Brain microvascular endothelial cell (primary cell): ENCODE measurements at regions not wholly inside any gene's neighbourhood (a gene's known extent, or its start where the extent isn't known, plus 50 kb on each side); places are given as distances from the start of the nearest gene placed in this dataset.

Experiments used
- DNase-seq: peaks from one replicate; pipeline ENCODE4 v3.0.0-alpha.2; 2020
- H3K27ac ChIP-seq: fragments of 250-450 bp; sonication (Bioruptor Pico); 2 replicates; pipeline ENCODE4 v1.5.1; 2020; ENCODE audit warnings: mild to moderate bottlenecking, moderate library complexity
- H3K27me3 ChIP-seq: fragments of 250-450 bp; sonication (Bioruptor Pico); replicated peaks from 2 replicates; pipeline ENCODE4 v1.5.1; 2020; ENCODE audit warnings: mild to moderate bottlenecking
- H3K36me3 ChIP-seq: fragments of 250-450 bp; sonication (Bioruptor Pico); replicated peaks from 2 replicates; pipeline ENCODE4 v1.5.1; 2020; ENCODE audit warnings: mild to moderate bottlenecking
- H3K4me3 ChIP-seq: 2 replicates; pipeline ENCODE4 v1.5.1; 2011; ENCODE audit warnings: low read depth, mild to moderate bottlenecking, control low read depth, low read length, moderate library complexity
- CTCF ChIP-seq: IDR thresholded peaks from 2 replicates; pipeline ENCODE4 v1.5.1; 2011; ENCODE audit warnings: low read depth, mild to moderate bottlenecking, moderate library complexity, low read length, control low read depth, inconsistent platforms; ENCODE audit errors: missing control alignments
- in situ Hi-C: cut with HindIII; loops from 2 replicates; pipeline ENCODE4 v1.10.0; 2017; ENCODE audit warnings: low sequenced_read_pairs, low pct_ligation_motif_present

DNA sequence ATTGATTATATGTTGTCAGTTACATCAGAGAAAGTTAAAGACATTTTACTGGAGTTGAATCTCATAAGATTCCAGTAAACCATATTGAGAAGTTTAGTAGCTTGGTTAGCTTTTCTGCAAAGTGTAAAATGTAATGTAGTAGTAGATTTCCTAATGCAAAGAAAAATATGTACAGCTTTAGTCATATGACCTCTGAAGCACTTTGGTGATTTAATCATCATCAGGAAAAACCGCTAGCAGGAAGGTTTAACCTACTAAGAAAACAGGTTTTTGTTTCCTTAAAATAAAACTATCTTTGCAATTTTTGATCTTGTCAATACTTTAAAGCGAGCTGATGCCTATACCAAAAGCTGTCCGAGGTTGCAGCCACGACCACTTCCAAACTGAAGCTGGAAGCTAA lies 364.6 kb upstream of the ZNF385D start:
- H3K27ac ChIP-seq: no peak overlapping the region
- no peak for TF ChIP-seq CTCF
- no peak overlapping the region for H3K4me3 ChIP-seq
- no peaks in the 10 kb centered on the region for H3K27me3 ChIP-seq
- peak; percentile 27 for DNase-seq
- no peaks in the 10 kb centered on the region for H3K36me3 ChIP-seq
- in situ Hi-C loops: no loop called here

- TF ChIP-seq CTCF: no peak
- Histone ChIP-seq H3K4me3 (no peak overlapping the region), H3K36me3 (no peaks in the 10 kb centered on the region), H3K27me3 (no peaks in the 10 kb centered on the region), H3K27ac (no peak overlapping the region)
- no peak for DNase-seq
- in situ Hi-C loops: no loop called here
Measured at GRCh38 chr3:22117091-22117490, 366.1 kb upstream of the ZNF385D start.

DNA sequence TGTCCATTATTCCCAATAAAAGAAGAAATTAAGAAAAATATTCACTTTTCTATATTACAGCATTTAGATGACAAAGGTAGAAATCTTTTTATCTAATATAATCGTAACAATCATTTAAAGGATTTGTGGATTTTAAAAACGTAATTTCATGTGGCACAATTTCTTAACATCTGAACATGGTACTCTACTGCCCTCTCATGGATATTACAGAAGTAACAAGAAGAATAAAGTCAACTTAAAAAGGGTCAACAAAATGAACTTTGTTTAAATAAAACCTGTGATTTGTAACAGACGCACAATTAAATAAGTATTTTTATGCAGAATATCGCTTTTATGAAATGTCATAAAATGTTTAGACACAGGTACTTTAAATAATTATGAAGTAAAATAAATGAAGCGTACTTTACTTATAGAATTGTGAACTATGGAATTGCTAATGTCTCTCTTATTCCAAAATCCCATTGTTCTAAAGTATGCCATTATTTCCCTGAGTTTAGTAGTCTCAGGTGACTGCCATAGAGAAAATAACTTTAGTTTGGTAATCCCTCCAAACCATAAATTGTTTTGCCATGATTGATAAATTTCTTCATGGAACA lies 366.8 kb upstream of the ZNF385D start:
- Histone ChIP-seq H3K27me3 (no peaks in the 10 kb centered on the region), H3K4me3 (no peak overlapping the region), H3K27ac (no peak overlapping the region), H3K36me3 (no peaks in the 10 kb centered on the region)
- DNase-seq: no peak
- in situ Hi-C loops: no loop called here
- TF ChIP-seq CTCF: peak; percentile 26

GRCh38 chr3:22118542-22118941 lies 367.5 kb upstream of the ZNF385D start:
- Histone ChIP-seq H3K4me3 (no peak overlapping the region), H3K27me3 (no peaks in the 10 kb centered on the region), H3K36me3 (no peaks in the 10 kb centered on the region), H3K27ac (no peak overlapping the region)
- no peak for TF ChIP-seq CTCF
- in situ Hi-C loops: no loop called here
- no peak for DNase-seq

DNA sequence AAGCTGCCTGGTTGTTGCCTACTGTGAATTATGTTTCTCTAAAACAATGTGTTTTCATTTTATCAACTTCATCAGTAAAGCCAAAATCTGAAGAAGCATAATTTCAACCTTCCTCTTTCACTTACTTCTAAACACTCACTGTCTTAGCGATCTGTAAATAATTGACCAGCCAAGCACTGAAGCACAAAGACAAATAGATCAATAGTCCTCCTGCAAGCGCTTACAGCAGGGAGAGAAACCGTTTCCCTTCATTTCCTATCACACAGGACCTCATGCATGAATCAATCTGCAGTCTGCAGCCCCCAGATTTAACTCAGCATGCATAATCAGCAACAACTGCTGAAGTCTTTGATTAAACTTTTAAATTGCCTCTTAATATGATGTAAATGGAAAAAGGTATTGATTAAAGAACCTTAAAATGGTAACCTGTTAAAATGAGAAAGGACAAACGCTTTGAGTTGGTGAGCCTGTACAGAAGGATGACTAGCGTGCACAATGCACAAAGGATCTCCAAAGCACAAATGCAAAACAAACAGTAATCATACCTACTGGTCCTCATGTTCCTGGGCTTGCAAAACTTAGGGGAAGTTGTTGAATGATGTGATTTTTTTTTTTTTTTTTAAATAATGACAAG lies 370.2 kb upstream of the ZNF385D start:
- no peak overlapping the region for H3K27ac ChIP-seq
- no peaks in the 10 kb centered on the region for H3K36me3 ChIP-seq
- in situ Hi-C loops: no loop called here
- DNase-seq: no peak
- no peak for TF ChIP-seq CTCF
- H3K27me3 ChIP-seq: no peaks in the 10 kb centered on the region
- H3K4me3 ChIP-seq: no peak overlapping the region

- Histone ChIP-seq H3K36me3 (no peaks in the 10 kb centered on the region), H3K27ac (no peak overlapping the region), H3K4me3 (no peak overlapping the region), H3K27me3 (no peaks in the 10 kb centered on the region)
- in situ Hi-C loops: no loop called here
- TF ChIP-seq CTCF: no peak
- DNase-seq: no peak
Measured at GRCh38 chr3:22122567-22122966, 371.6 kb upstream of the ZNF385D start.
